ENCODE measurements at regions not wholly inside any gene's neighbourhood (a gene's known extent, or its start where the extent isn't known, plus 50 kb on each side); places are given as distances from the start of the nearest gene placed in this dataset.

GRCh38 chr5:152990649-152991048, 499.8 kb upstream of the GRIA1 start:
- RAD21 ChIA-PET (ENCODE audit: unreplicated experiment): no interaction called here
- intact Hi-C loops (cut with micrococcal nuclease; ENCODE audit: unreplicated experiment): no loop called here
- 3% methylated on average over 2 of the region's 2 CpGs for WGBS (ENCODE audit: insufficient coverage, insufficient replicate concordance, low lambda C conversion rate, missing lambda C conversion rate)
- H2AFZ ChIP-seq (ENCODE audit: control insufficient read depth, low read depth, low read length): no peak overlapping the region
- no peak overlapping the region for H3K9ac ChIP-seq (ENCODE audit: control insufficient read depth, insufficient read depth, low read length)
- H3K36me3 ChIP-seq (ENCODE audit: control insufficient read depth in 2 of 2, insufficient read depth in 2 of 2, low read length in 1 of 2): no peaks in the 10 kb centered on the region
- no TSS peak for BruUV-seq (replicated peaks)
- no peaks in the 10 kb centered on the region for H3K79me2 ChIP-seq (ENCODE audit: control insufficient read depth, insufficient read depth, low read length)
- POLR2A ChIA-PET: no interaction called here
- H3K4me2 ChIP-seq (ENCODE audit: control insufficient read depth, insufficient read depth): no peak overlapping the region
- SMC1A ChIA-PET (ENCODE audit: uncharacterized antibody, unreplicated experiment): interaction anchor here (0.7 kb wide), 1 partner anchor 49 kb away, joined by 3 read pairs; no protein-coding TSS in a partner anchor
- H3K27ac ChIP-seq (ENCODE audit: control insufficient read depth, insufficient read depth): no peak overlapping the region
- no peaks in the 10 kb centered on the region for H3K27me3 ChIP-seq (replicated peaks in 1 of 2; ENCODE audit: control insufficient read depth in 2 of 2, insufficient read depth in 2 of 2, low read length in 1 of 2)
- no peaks in the 10 kb centered on the region for H3K9me3 ChIP-seq (replicated peaks; ENCODE audit: control insufficient read depth, insufficient read depth, low read length)
- DNase-seq (ENCODE audit: low read depth, low spot score) (no peak), FAIRE-seq (no peak), ATAC-seq (no peak)
- TF ChIP-seq GATAD2B (conservative IDR thresholded peaks at IDR 0.05; ENCODE audit: low read depth) (no peak), KLF5 (IDR thresholded peaks at IDR 0.05; ENCODE audit: partially characterized antibody) (no peak), ZNF384 (IDR thresholded peaks at IDR 0.05; ENCODE audit: borderline replicate concordance, low read depth, low read length) (no peak), TAF1 (IDR thresholded peaks at IDR 0.05; ENCODE audit: borderline replicate concordance, low read depth, low read length) (no peak), POLR2AphosphoS5 (IDR thresholded peaks at IDR 0.05; ENCODE audit: low read length) (no peak)
- no peaks in the 10 kb centered on the region for H3K4me1 ChIP-seq (ENCODE audit: control insufficient read depth, insufficient read depth, low read length)
- H3K4me3 ChIP-seq: no peak overlapping the region
- CTCF ChIA-PET: no interaction called here
- no peaks in the 10 kb centered on the region for H4K20me1 ChIP-seq (ENCODE audit: control insufficient read depth, insufficient read depth)
- in situ Hi-C loops (cut with MboI): no loop called here

GRCh38 chr5:152994033-152994680, 496.3 kb upstream of the GRIA1 start:
- CTCF ChIA-PET: no interaction called here
- H3K4me2 ChIP-seq (ENCODE audit: control insufficient read depth, insufficient read depth): no peak overlapping the region
- TF ChIP-seq TCF7 (IDR thresholded peaks at IDR 0.05; ENCODE audit: borderline replicate concordance) (no peak), IKZF2 (IDR thresholded peaks at IDR 0.05) (no peak), ZBTB33 (IDR thresholded peaks at IDR 0.05) (no peak), NKRF (conservative IDR thresholded peaks at IDR 0.05) (no peak), ZSCAN29 (IDR thresholded peaks at IDR 0.05) (no peak), ZNF622 (IDR thresholded peaks at IDR 0.05) (no peak), ELK1 (IDR thresholded peaks at IDR 0.05; ENCODE audit: low read depth, low read length) (no peak)

More at GRCh38 chr5:152994033-152994680, 496.3 kb upstream of the GRIA1 start:
- intact Hi-C loops (cut with micrococcal nuclease; ENCODE audit: unreplicated experiment): no loop called here
- in situ Hi-C loops (cut with MboI): no loop called here
- Histone ChIP-seq H3K27me3 (replicated peaks in 1 of 2; ENCODE audit: control insufficient read depth in 2 of 2, insufficient read depth in 2 of 2, low read length in 1 of 2) (no peaks in the 10 kb centered on the region), H4K20me1 (ENCODE audit: control insufficient read depth, insufficient read depth) (no peaks in the 10 kb centered on the region), H3K4me3 (no peak overlapping the region), H3K27ac (ENCODE audit: control insufficient read depth, insufficient read depth) (no peak overlapping the region), H2AFZ (ENCODE audit: control insufficient read depth, low read depth, low read length) (no peak overlapping the region), H3K4me1 (ENCODE audit: control insufficient read depth, insufficient read depth, low read length) (no peaks in the 10 kb centered on the region), H3K79me2 (ENCODE audit: control insufficient read depth, insufficient read depth, low read length) (no peaks in the 10 kb centered on the region), H3K9ac (ENCODE audit: control insufficient read depth, insufficient read depth, low read length) (no peak overlapping the region), H3K36me3 (ENCODE audit: control insufficient read depth in 2 of 2, insufficient read depth in 2 of 2, low read length in 1 of 2) (no peaks in the 10 kb centered on the region), H3K9me3 (replicated peaks; ENCODE audit: control insufficient read depth, insufficient read depth, low read length) (no peaks in the 10 kb centered on the region)
- ATAC-seq: no peak
- ChIA-PET RAD21 (ENCODE audit: unreplicated experiment) (no interaction called here), POLR2A (interaction anchor here (1.6 kb wide), 1 partner anchor 8 kb away, joined by 3 read pairs; no protein-coding TSS in a partner anchor), SMC1A (ENCODE audit: uncharacterized antibody, unreplicated experiment) (interaction anchor here (0.7 kb wide), 1 partner anchor 20 kb away, joined by 3 read pairs; no protein-coding TSS in a partner anchor)
- no peak for DNase-seq (ENCODE audit: low read depth, low spot score)
- BruUV-seq (replicated peaks): no TSS peak
- WGBS (ENCODE audit: insufficient coverage, insufficient replicate concordance, low lambda C conversion rate, missing lambda C conversion rate): 6% methylated on average over 5 of the region's 5 CpGs
- FAIRE-seq: no peak
